ENCODE measurements at regions not wholly inside any gene's neighbourhood (a gene's known extent, or its start where the extent isn't known, plus 50 kb on each side); places are given as distances from the start of the nearest gene placed in this dataset.

GRCh38 chr15:23994273-23994672, 307.2 kb upstream of the NDN start:
- H3K79me2 ChIP-seq (ENCODE audit: insufficient read depth, low read length): no peaks in the 10 kb centered on the region
- no peak overlapping the region for H3K18ac ChIP-seq (ENCODE audit: insufficient read length, low read depth, low read length)
- H2AFZ ChIP-seq (ENCODE audit: low read length): no peak overlapping the region
- no peaks in the 10 kb centered on the region for H3K27me3 ChIP-seq (ENCODE audit: insufficient read depth, low read length)
- Mint-ChIP-seq H3K4me1 (no peaks in the 10 kb centered on the region), H3K27me3 (ENCODE audit: low read depth) (no peaks in the 10 kb centered on the region; the same call in 1 of the 2 replicates), H3K4me3 (no peak overlapping the region), H3K27ac (no peak overlapping the region), H3K36me3 (ENCODE audit: insufficient read depth in 1 of 3, low read depth in 3 of 3) (peaks cover 5 to 15% (median 10%) of the 10 kb centered on the region in 3 experiments; a peak in 6 of 7 replicates), H3K9me3 (peaks cover 68 to 69% of the 10 kb centered on the region in 2 experiments)
- H3K56ac ChIP-seq (ENCODE audit: insufficient read length, low read depth, low read length): no peak overlapping the region
- no peak overlapping the region for H2BK12ac ChIP-seq (ENCODE audit: insufficient read length, low read depth, low read length)
- no peak for TF ChIP-seq CTCF (conservative IDR thresholded peaks at IDR 0.05)
- H3K23ac ChIP-seq (ENCODE audit: insufficient read length, low read depth, low read length): no peak overlapping the region
- no peak overlapping the region for H3K14ac ChIP-seq (ENCODE audit: insufficient read depth, low read length)
- H3K9ac ChIP-seq (ENCODE audit: extremely low read depth, insufficient read length, low read length): no peak overlapping the region
- H2BK5ac ChIP-seq (ENCODE audit: insufficient read length, low read length): no peak overlapping the region
- no peak overlapping the region for H3K27ac ChIP-seq (ENCODE audit: insufficient read length, low read depth, low read length)
- H3K4me1 ChIP-seq (ENCODE audit: insufficient read depth, low read length): no peaks in the 10 kb centered on the region
- H3K79me1 ChIP-seq (ENCODE audit: insufficient read depth, low read depth, low read length, poor library complexity, severe bottlenecking): no peaks in the 10 kb centered on the region
- H4K5ac ChIP-seq (ENCODE audit: insufficient read length, low read depth, low read length): no peak overlapping the region
- H4K8ac ChIP-seq (replicated peaks; ENCODE audit: insufficient read length, low read depth, low read length): no peak overlapping the region
- H2AK5ac ChIP-seq (ENCODE audit: insufficient read length, low read length): no peak overlapping the region
- no peak overlapping the region for H3T11ph ChIP-seq (ENCODE audit: low read length)
- H4K91ac ChIP-seq (ENCODE audit: insufficient read length, low read depth, low read length): no peak overlapping the region
- H2BK120ac ChIP-seq (ENCODE audit: low read depth, low read length, poor library complexity, severe bottlenecking): no peak overlapping the region
- peak; percentile 60 for DNase-seq
- no peaks in the 10 kb centered on the region for H3K23me2 ChIP-seq (ENCODE audit: insufficient read length, low read depth, low read length, poor library complexity, severe bottlenecking)
- no peak overlapping the region for H3K4ac ChIP-seq (ENCODE audit: low read depth, low read length)
- H4K20me1 ChIP-seq (ENCODE audit: control insufficient read depth, insufficient read depth, insufficient read length): no peaks in the 10 kb centered on the region
- no peak overlapping the region for H2BK20ac ChIP-seq (ENCODE audit: low read depth, low read length, poor library complexity, severe bottlenecking)
- peaks cover 78% of the 10 kb centered on the region for H3K9me3 ChIP-seq (ENCODE audit: control insufficient read depth, low read depth, low read length)
- WGBS (ENCODE audit: extremely low coverage, insufficient read length, low lambda C conversion rate): no CpG with 5 or more reads among the region's 4 CpGs
- no peak overlapping the region for H3K4me2 ChIP-seq (ENCODE audit: insufficient read depth, insufficient read length, low read length)
- H2BK15ac ChIP-seq (ENCODE audit: low read depth, low read length): no peak overlapping the region
